Nephron (organoid): ENCODE measurements at regions not wholly inside any gene's neighbourhood (a gene's known extent, or its start where the extent isn't known, plus 50 kb on each side); places are given as distances from the start of the nearest gene placed in this dataset.

Source experiments
- H3K27ac Mint-ChIP-seq, 3 experiments: 2 replicates each; pipeline ENCODE4 v1.8.0; 2020; ENCODE audit warnings: mixed read lengths in 3 of 3, mild to moderate bottlenecking in 2 of 3, moderate library complexity in 1 of 3
- H3K27me3 Mint-ChIP-seq: 2 replicates; pipeline ENCODE4 v1.8.0; 2021; ENCODE audit warnings: low read depth, mild to moderate bottlenecking, moderate library complexity, mixed read lengths
- H3K36me3 Mint-ChIP-seq: 2 replicates; pipeline ENCODE4 v1.8.0; 2020; ENCODE audit warnings: low read depth, mixed read lengths
- H3K4me1 Mint-ChIP-seq: 2 replicates; pipeline ENCODE4 v1.8.0; 2020; ENCODE audit warnings: mixed read lengths
- H3K4me3 Mint-ChIP-seq, 3 experiments: 2 replicates each; pipeline ENCODE4 v1.8.0; 2020; ENCODE audit warnings: mild to moderate bottlenecking in 3 of 3, mixed read lengths in 3 of 3, moderate library complexity in 2 of 3
- H3K9me3 Mint-ChIP-seq: 2 replicates; pipeline ENCODE4 v1.8.0; 2020; ENCODE audit warnings: mixed read lengths
- TF ChIP-seq, protein P1 (sequence below), 3 experiments: fragments of 200-600 bp; sonication (generic); IDR thresholded peaks; one replicate each; pipeline ENCODE4 v1.5.0; 2021; ENCODE audit warnings: antibody characterized with exemption in 3 of 3; ENCODE audit not compliant: unreplicated experiment in 3 of 3

DNA sequence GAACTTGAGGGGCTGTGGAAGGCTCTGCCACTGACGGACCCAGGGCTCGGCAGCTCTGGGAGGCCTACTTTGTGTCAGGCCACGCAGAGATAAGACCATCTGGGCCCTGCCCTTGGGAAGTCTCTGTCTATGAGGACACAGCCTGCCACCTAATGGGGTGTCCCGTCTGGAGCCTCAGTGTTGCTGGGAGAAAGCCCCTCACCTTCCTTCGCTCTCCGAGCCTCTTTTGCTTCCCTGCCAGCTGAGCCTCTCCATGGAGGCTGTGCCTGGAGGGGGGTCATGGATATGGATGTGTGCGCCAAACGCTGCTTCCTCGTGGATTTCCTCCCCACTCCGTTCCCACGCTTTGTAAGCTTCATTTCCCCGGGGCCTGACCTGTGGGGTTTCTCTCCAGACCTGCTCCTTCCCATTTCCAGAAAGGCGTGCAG is 228.8 kb downstream of the SEC14L1 start:
- H3K4me3 Mint-ChIP-seq = peak overlapping the region in 1 of 3 experiments; percentile 26
- H3K27ac Mint-ChIP-seq = peak overlapping the region; percentile 86 to 94 (median 94)
- peaks cover 65% of the 10 kb centered on the region for H3K4me1 Mint-ChIP-seq

DNA sequence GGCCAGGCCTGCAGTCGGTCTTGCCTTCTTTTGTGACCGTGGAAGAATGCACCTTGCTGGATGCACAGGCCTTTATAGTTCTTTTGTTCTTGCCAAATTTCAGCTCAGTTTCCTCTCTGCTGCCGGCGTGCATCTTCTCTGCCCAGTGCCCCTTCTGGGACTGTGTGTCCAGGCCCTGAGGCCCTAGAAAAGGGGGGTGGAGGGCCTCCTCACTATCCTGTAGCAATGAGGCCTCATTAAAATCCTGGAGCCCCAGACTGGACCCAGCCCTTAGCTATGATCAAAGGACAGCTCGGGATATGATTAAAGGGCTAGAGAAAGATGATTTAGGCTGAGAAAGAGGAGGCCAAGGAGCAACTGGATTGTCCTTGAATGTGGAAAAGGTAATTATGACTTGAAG is 229.8 kb downstream of the SEC14L1 start:
- TF ChIP-seq, protein P1, sequence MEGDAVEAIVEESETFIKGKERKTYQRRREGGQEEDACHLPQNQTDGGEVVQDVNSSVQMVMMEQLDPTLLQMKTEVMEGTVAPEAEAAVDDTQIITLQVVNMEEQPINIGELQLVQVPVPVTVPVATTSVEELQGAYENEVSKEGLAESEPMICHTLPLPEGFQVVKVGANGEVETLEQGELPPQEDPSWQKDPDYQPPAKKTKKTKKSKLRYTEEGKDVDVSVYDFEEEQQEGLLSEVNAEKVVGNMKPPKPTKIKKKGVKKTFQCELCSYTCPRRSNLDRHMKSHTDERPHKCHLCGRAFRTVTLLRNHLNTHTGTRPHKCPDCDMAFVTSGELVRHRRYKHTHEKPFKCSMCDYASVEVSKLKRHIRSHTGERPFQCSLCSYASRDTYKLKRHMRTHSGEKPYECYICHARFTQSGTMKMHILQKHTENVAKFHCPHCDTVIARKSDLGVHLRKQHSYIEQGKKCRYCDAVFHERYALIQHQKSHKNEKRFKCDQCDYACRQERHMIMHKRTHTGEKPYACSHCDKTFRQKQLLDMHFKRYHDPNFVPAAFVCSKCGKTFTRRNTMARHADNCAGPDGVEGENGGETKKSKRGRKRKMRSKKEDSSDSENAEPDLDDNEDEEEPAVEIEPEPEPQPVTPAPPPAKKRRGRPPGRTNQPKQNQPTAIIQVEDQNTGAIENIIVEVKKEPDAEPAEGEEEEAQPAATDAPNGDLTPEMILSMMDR (IDR thresholded peaks at IDR 0.05; ENCODE audit: unreplicated experiment in 3 of 3) = no peak
- peak overlapping the region; percentile 86 to 94 (median 94) for H3K27ac Mint-ChIP-seq
- H3K36me3 Mint-ChIP-seq = no peaks in the 10 kb centered on the region

More for the DNA sequence above, 228.8 kb downstream of the SEC14L1 start:
- Mint-ChIP-seq H3K27me3 (no peaks in the 10 kb centered on the region), H3K9me3 (no peaks in the 10 kb centered on the region), H3K36me3 (no peaks in the 10 kb centered on the region)
- TF ChIP-seq, protein P1 (IDR thresholded peaks at IDR 0.05; ENCODE audit: unreplicated experiment in 3 of 3) = no peak

DNA sequence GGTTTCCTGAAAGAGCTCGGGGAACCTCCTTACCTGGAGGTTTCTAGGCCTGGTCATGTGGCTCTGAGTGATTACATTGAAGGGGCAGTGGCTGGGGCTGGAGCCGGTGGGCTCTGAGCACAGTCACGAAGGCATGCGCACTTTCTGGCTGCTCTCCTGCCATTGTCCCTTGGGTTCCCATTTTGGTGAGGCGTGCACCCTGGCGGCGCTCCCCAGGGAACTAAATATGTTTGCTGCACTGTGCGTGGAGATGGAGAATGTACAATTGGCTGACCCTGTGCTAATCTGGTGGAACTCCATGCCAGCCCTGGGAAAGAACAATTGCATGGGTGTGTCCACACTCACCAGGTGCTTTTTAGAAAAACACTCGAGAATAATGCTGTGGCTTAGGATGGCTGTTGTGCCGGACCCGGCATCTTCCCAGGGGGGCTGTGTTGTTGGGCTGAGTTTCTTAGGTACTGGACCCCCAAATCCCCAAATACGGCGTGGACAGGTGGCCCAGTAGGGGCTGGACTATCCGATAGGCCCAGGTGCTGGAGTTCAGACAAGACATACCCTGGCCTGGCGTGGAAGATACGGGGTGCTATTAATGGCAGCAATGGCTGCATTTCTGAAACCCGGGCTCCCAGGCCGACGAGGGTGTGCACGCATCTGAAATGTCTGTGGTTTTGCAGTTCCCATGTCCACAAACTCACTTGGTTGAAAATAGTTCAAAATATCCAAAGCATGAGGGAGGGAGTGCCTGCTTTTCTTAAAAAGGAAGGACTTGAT is 230.5 kb downstream of the SEC14L1 start:
- Mint-ChIP-seq H3K27me3 (no peaks in the 10 kb centered on the region), H3K4me1 (peaks cover 64% of the 10 kb centered on the region), H3K36me3 (no peaks in the 10 kb centered on the region), H3K4me3 (peak overlapping the region; percentile 80 to 88 (median 85)), H3K27ac (peak overlapping the region; percentile 86 to 94 (median 94)), H3K9me3 (no peaks in the 10 kb centered on the region)
- TF ChIP-seq, protein P1 (IDR thresholded peaks at IDR 0.05; ENCODE audit: unreplicated experiment in 3 of 3) = no peak

More for the DNA sequence above, 229.8 kb downstream of the SEC14L1 start:
- Mint-ChIP-seq H3K4me3 (peak overlapping the region; percentile 80 to 88 (median 80)), H3K4me1 (peaks cover 64% of the 10 kb centered on the region), H3K27me3 (no peaks in the 10 kb centered on the region), H3K9me3 (no peaks in the 10 kb centered on the region)

DNA sequence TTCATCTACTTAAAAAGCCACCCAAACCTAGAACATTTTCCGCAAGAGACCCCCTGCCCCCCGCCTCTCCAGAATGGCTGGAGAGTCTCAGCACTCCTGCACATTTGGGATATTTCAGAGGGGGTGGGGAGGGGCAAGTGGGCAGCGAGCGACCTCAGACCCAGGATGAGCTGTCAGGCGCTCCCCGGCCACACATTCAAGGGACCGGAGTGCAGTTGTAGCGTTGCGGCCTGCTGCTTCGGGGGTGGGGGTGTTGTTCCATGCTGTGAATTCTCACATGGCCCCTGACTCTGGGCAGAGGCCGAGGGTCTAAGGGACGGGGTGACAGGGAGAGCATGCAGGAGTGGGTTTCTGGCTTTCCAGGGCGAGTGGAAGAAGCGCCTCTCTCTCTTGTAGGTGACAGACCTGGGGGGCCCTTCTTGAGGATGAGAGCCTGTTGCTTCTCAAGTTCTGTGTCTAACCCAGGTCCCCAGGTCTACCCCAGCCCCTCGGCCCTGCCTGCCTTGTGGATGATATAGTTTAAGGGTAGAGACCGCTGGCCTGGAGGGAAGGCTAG is 231.2 kb downstream of the SEC14L1 start:
- no peaks in the 10 kb centered on the region for H3K9me3 Mint-ChIP-seq
- H3K4me3 Mint-ChIP-seq = peak overlapping the region; percentile 80 to 88 (median 85)
- H3K4me1 Mint-ChIP-seq = peaks cover 64% of the 10 kb centered on the region
- H3K27me3 Mint-ChIP-seq = no peaks in the 10 kb centered on the region
- TF ChIP-seq, protein P1 (IDR thresholded peaks at IDR 0.05; ENCODE audit: unreplicated experiment in 3 of 3) = no peak
- no peaks in the 10 kb centered on the region for H3K36me3 Mint-ChIP-seq
- peak overlapping the region; percentile 86 to 94 (median 94) for H3K27ac Mint-ChIP-seq

DNA sequence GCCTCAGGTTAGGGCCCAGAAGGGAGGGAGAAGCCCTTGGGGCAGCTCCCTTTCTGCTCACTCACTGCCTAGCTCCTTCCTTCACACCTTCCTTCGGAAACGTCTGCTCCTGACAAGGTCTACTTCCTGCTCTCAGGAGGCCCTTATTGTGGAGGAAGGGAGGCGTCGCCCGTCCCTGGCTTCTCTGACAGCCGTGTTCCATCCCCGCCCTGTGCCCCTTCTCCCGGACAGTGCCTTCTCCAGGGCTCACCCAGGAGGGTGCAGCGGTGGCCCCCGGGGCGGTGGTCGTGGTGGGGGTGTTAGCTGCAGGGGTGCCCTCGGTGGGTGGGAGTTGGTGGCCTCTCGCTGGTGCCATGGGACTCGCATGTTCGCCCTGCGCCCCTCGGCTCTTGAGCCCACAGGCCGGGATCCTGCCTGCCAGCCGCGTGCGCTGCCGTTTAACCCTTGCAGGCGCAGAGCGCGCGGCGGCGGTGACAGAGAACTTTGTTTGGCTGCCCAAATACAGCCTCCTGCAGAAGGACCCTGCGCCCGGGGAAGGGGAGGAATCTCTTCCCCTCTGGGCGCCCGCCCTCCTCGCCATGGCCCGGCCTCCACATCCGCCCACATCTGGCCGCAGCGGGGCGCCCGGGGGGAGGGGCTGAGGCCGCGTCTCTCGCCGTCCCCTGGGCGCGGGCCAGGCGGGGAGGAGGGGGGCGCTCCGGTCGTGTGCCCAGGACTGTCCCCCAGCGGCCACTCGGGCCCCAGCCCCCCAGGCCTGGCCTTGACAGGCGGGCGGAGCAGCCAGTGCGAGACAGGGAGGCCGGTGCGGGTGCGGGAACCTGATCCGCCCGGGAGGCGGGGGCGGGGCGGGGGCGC is 231.9 kb downstream of the SEC14L1 start:
- Mint-ChIP-seq H3K27me3 (no peaks in the 10 kb centered on the region), H3K9me3 (no peaks in the 10 kb centered on the region), H3K36me3 (no peaks in the 10 kb centered on the region), H3K4me3 (peak overlapping the region; percentile 80 to 88 (median 85)), H3K27ac (peak overlapping the region; percentile 86 to 94 (median 94)), H3K4me1 (peaks cover 68% of the 10 kb centered on the region)
- TF ChIP-seq, protein P1 (IDR thresholded peaks at IDR 0.05; ENCODE audit: unreplicated experiment in 3 of 3) = no peak
